GM23248 (cell line): ENCODE measurements at regions not wholly inside any gene's neighbourhood (a gene's known extent, or its start where the extent isn't known, plus 50 kb on each side); places are given as distances from the start of the nearest gene placed in this dataset.
"Not testable (repeated sequence)": the region's sequence is repeated elsewhere in the genome, so short reads cannot be mapped to it uniquely, and the experiment has no call there.

Source experiments
- DNase-seq: peaks from one replicate; pipeline ENCODE4 v3.0.0-alpha.2; 2015
- H2AFZ ChIP-seq: fragments of 200-600 bp; sonication (generic); 2 replicates; pipeline ENCODE4 v1.6.1; 2016; ENCODE audit warnings: antibody characterized with exemption
- H3F3A ChIP-seq: fragments of 200-600 bp; sonication (generic); 2 replicates; pipeline ENCODE4 v1.6.1; 2016; ENCODE audit warnings: mild to moderate bottlenecking, antibody characterized with exemption, mixed run types; ENCODE audit not compliant: insufficient read depth
- H3K27ac ChIP-seq: fragments of 200-600 bp; sonication (generic); 2 replicates; pipeline ENCODE4 v1.5.1; 2016; ENCODE audit warnings: mild to moderate bottlenecking
- H3K27me3 ChIP-seq: fragments of 200-600 bp; sonication (generic); replicated peaks from 2 replicates; pipeline ENCODE4 v1.6.1; 2016; ENCODE audit warnings: mild to moderate bottlenecking; ENCODE audit not compliant: insufficient read depth
- H3K36me3 ChIP-seq: fragments of 200-600 bp; sonication (generic); 2 replicates; pipeline ENCODE4 v1.6.1; 2016; ENCODE audit warnings: low read depth, mild to moderate bottlenecking
- H3K4me1 ChIP-seq: fragments of 200-600 bp; sonication (generic); 2 replicates; pipeline ENCODE4 v1.6.1; 2016; ENCODE audit warnings: mild to moderate bottlenecking; ENCODE audit not compliant: insufficient read depth
- H3K4me2 ChIP-seq: fragments of 200-600 bp; sonication (generic); one replicate; pipeline ENCODE4 v1.6.1; 2016; ENCODE audit warnings: mild to moderate bottlenecking; ENCODE audit not compliant: unreplicated experiment
- H3K4me3 ChIP-seq: fragments of 200-600 bp; sonication (generic); 2 replicates; pipeline ENCODE4 v1.5.1; 2016; ENCODE audit warnings: mild to moderate bottlenecking
- H3K79me2 ChIP-seq: fragments of 200-600 bp; sonication (generic); 2 replicates; pipeline ENCODE4 v1.6.1; 2016; ENCODE audit warnings: mild to moderate bottlenecking; ENCODE audit not compliant: insufficient read depth
- H3K9ac ChIP-seq: fragments of 200-600 bp; sonication (generic); 2 replicates; pipeline ENCODE4 v1.6.1; 2016; ENCODE audit warnings: mild to moderate bottlenecking
- H3K9me2 ChIP-seq: fragments of 200-600 bp; sonication (generic); 2 replicates; pipeline ENCODE4 v1.6.1; 2016; ENCODE audit warnings: mixed run types, mild to moderate bottlenecking, moderate library complexity; ENCODE audit not compliant: insufficient read depth
- H3K9me3 ChIP-seq: fragments of 200-600 bp; sonication (generic); one replicate; pipeline ENCODE4 v1.6.1; 2017; ENCODE audit warnings: low read depth
- H4K20me1 ChIP-seq: fragments of 200-600 bp; sonication (generic); 2 replicates; pipeline ENCODE4 v1.6.0; 2016; ENCODE audit not compliant: insufficient read depth
- EZH2 ChIP-seq: fragments of 200-600 bp; sonication (generic); IDR thresholded peaks from 2 replicates; pipeline ENCODE4 v1.6.1; 2018; ENCODE audit warnings: antibody characterized with exemption, mild to moderate bottlenecking; ENCODE audit not compliant: insufficient read depth, poor library complexity, severe bottlenecking
- EZH2phosphoT487 ChIP-seq: fragments of 200-600 bp; sonication (generic); IDR thresholded peaks from 2 replicates; pipeline ENCODE4 v1.6.1; 2018; ENCODE audit warnings: antibody characterized with exemption, moderate library complexity, mild to moderate bottlenecking, low read depth; ENCODE audit not compliant: insufficient read depth
- WGBS, 2 experiments: methylation state at CpG; one replicate each; pipeline ENCODE4 v1.1.6; 2015 to 2017; ENCODE audit warnings: low lambda C conversion rate in 2 of 2, low coverage in 1 of 2; ENCODE audit errors: missing lambda C conversion rate in 2 of 2; 5-methylcytosine and 5-hydroxymethylcytosine counted together
- in situ Hi-C: fragments of 300-500 bp; cut with MboI; formaldehyde crosslinking; loops from 2 replicates; pipeline ENCODE4 v1.15.0; 2020

DNA sequence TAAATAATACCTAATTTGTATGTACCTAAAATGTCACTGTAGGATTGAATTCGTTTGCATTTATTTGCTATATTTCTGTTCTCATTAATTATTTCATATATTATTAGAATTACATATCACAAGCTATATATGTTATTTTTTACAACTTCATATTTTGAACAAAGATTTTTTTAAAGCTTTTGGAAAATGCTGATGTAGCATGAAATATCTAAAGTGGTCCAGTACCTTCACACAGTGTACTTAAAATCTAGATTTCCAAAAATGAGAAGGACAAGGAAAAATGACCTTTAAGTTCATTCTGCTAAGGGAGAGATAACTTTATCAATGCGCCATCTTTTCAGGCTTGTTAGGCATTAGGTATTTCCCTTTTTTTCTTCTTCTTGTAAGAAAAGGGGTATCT lies 71.8 kb downstream of the LARP7 start:
- WGBS, 2 experiments = 62 to 67% methylated on average over 2 of the region's 2 CpGs
- Histone ChIP-seq H4K20me1 (no peaks in the 10 kb centered on the region), H3K4me3 (no peak overlapping the region), H3K27ac (no peak overlapping the region), H3K4me1 (no peaks in the 10 kb centered on the region; the same call in 1 of the 2 replicates), H3K9ac (no peak overlapping the region), H2AFZ (no peak overlapping the region), H3F3A (no peaks in the 10 kb centered on the region), H3K4me2 (no peak overlapping the region), H3K9me2 (no peaks in the 10 kb centered on the region), H3K9me3 (no peaks in the 10 kb centered on the region), H3K79me2 (no peaks in the 10 kb centered on the region), H3K27me3 (peaks cover 54% of the 10 kb centered on the region), H3K36me3 (no peaks in the 10 kb centered on the region)
- no peak for TF ChIP-seq EZH2phosphoT487
- no peak for TF ChIP-seq EZH2
- in situ Hi-C loops = no loop called here
- no peak for DNase-seq

DNA sequence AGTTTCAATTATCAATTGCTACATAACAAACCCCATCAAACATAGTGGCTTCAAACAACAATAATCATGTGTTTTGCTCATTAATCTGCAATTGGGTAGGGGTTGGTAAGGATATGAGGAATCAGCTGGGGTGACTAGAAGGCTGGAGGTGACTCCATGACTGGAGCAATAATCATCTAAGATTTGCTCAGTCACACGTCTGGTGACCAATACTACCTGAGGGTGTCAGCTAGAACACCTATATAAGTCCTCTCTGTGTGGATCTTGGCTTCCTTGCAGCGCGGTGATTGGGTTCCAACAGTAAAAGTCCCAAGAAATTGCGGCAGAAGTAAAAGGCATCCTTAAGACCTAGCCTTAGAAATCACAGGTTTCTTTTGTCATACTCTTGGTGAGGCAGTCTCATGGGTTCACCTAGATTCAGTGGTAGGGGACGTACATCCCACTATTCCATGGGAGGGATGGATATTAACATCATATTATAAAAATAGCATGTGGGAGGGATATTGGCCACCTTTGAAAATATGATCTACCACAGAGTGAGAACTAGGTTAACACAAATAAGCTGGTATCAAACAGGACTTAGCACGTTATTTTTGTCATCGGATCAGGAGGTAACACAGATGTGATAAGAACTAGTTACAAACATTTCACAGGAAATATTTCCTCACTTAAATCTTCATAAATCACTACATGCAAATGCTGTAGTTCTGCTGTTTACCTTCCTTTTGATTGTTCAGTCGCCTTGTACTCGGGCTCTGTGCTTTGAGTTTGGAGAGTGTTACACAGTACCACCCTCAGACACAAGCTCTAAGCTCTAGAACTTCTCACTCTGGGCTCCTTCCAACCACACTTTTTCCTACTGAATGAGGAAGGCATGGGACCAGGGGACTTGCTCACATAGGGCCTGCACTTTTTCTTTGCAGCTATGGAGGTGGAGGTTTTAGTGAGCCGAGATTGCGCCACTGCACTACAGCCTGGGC lies 78.3 kb downstream of the LARP7 start:
- no peak overlapping the region for H3K27ac ChIP-seq
- H4K20me1 ChIP-seq = no peaks in the 10 kb centered on the region
- no peaks in the 10 kb centered on the region for H3K9me2 ChIP-seq
- 76 to 78% methylated on average over 11 of the region's 11 CpGs for WGBS, 2 experiments
- H3K27me3 ChIP-seq = peaks cover 2% of the 10 kb centered on the region; the same call in 1 of the 2 replicates
- no peak overlapping the region for H3K4me2 ChIP-seq
- H2AFZ ChIP-seq = no peak overlapping the region
- H3K9ac ChIP-seq = no peak overlapping the region
- no peaks in the 10 kb centered on the region for H3K36me3 ChIP-seq
- no peaks in the 10 kb centered on the region for H3K9me3 ChIP-seq
- H3F3A ChIP-seq = no peaks in the 10 kb centered on the region
- no peak for TF ChIP-seq EZH2phosphoT487
- TF ChIP-seq EZH2 = no peak
- no peak for DNase-seq
- in situ Hi-C loops = no loop called here
- no peaks in the 10 kb centered on the region for H3K79me2 ChIP-seq
- H3K4me3 ChIP-seq = no peak overlapping the region
- no peaks in the 10 kb centered on the region for H3K4me1 ChIP-seq

DNA sequence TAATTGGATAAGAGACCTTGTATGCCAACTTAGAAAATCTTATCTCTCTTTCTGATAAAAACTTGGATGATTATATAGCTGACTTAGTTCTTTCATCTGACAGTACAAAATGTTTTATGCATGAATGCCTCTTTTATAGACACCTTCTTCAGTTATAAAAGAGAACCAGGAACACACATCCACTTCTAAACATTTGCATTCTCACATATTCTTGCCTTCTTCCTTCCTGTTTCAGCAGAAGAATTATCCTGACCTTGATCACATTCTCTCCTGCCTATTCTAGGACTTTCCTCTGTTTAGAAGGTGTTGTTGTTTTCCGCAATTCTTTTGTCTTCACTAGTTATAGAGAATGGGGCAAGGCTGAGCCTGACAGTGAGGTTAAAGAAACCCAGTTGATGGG lies 80.9 kb downstream of the LARP7 start:
- no peaks in the 10 kb centered on the region; the same call in 1 of the 2 replicates for H3K27me3 ChIP-seq
- H3K36me3 ChIP-seq = no peaks in the 10 kb centered on the region
- DNase-seq = no peak
- no peak overlapping the region for H3K27ac ChIP-seq
- TF ChIP-seq EZH2 (no peak), EZH2phosphoT487 (no peak)
- WGBS, 2 experiments = 100% methylated on average over 1 of the region's 1 CpG
- no peak overlapping the region for H3K9ac ChIP-seq
- H3K4me3 ChIP-seq = no peak overlapping the region
- H3K9me2 ChIP-seq = no peaks in the 10 kb centered on the region
- no peaks in the 10 kb centered on the region for H3K4me1 ChIP-seq
- no peaks in the 10 kb centered on the region for H3K9me3 ChIP-seq
- H3F3A ChIP-seq = no peaks in the 10 kb centered on the region
- H3K4me2 ChIP-seq = no peak overlapping the region
- in situ Hi-C loops = no loop called here
- H4K20me1 ChIP-seq = no peaks in the 10 kb centered on the region
- no peak overlapping the region for H2AFZ ChIP-seq
- H3K79me2 ChIP-seq = no peaks in the 10 kb centered on the region

DNA sequence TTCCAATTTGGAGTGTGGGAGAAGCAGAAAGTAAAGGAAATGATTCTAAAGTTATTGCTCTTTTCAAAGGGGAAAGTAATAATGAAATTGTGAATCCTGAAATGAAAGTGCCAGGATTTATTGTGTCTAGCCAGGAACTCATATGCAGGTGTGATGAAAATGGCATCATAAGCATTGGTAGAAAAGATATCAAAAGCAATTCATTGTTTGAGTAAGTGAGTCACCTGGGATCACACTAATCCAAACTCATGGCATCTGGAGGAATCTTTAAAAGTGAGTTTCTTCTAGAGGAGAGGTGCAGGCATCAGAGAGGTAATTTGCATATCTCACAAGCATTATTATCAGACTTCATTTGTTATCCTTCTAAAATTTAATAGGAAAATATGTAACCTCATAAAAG lies 84.7 kb downstream of the LARP7 start:
- Histone ChIP-seq H3K4me3 (no peak overlapping the region), H3K4me1 (no peaks in the 10 kb centered on the region), H3K9me3 (no peaks in the 10 kb centered on the region), H3K4me2 (no peak overlapping the region), H2AFZ (no peak overlapping the region), H3F3A (no peaks in the 10 kb centered on the region), H3K36me3 (no peaks in the 10 kb centered on the region), H4K20me1 (no peaks in the 10 kb centered on the region), H3K27ac (no peak overlapping the region), H3K9me2 (no peaks in the 10 kb centered on the region), H3K27me3 (no peaks in the 10 kb centered on the region; the same call in 1 of the 2 replicates), H3K79me2 (no peaks in the 10 kb centered on the region), H3K9ac (no peak overlapping the region)
- TF ChIP-seq EZH2phosphoT487 (no peak), EZH2 (no peak)
- DNase-seq = no peak
- in situ Hi-C loops = no loop called here

DNA sequence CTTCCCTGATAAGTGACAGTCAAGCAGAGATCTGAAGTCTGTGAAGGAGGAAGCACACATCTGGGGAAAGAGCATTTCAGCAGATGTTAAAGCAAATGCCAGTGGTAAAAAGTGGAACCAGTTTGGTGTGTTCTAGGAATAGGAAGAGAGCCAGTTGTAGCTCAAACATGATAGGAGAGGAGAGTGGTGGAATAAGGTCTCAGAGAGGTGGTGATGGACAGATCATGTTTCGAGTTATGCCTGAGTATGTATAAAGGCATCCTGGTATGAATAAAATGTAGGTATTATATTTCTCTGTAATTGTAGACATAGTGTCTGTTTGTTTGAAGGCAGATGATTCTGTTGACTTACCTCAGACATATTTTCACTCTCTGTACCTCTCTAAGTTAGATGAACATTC lies 89.1 kb downstream of the LARP7 start:
- no peak for DNase-seq
- Histone ChIP-seq H3K4me2 (no peak overlapping the region), H3K9me2 (no peaks in the 10 kb centered on the region), H3K9ac (no peak overlapping the region), H3F3A (no peaks in the 10 kb centered on the region), H3K4me3 (no peak overlapping the region), H3K79me2 (no peaks in the 10 kb centered on the region), H3K27me3 (no peaks in the 10 kb centered on the region; the same call in 1 of the 2 replicates), H3K4me1 (no peaks in the 10 kb centered on the region), H4K20me1 (no peaks in the 10 kb centered on the region), H3K27ac (no peak overlapping the region), H2AFZ (no peak overlapping the region), H3K9me3 (no peaks in the 10 kb centered on the region), H3K36me3 (no peaks in the 10 kb centered on the region)
- in situ Hi-C loops = no loop called here
- WGBS, 2 experiments = 84 to 86% methylated on average over 1 of the region's 1 CpG
- TF ChIP-seq EZH2 (no peak), EZH2phosphoT487 (no peak)

DNA sequence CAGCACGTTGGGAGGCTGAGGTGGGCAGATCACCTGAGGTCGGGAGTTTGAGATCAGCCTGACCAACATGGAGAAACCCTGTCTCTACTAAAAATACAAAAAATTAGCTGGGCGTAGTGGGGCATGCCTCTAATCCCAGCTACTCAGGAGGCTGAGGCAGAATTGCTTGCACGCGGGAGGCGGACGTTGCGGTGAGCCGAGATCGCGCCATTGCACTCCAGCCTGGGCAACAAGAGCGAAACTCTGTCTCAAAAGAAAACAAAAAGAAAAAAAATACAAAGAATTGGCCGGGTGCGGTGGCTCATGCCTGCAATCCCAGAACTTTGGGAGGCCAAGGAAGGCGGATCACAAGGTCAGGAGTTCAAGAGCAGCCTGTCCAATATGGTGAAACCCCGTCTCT lies 90.8 kb downstream of the LARP7 start:
- H2AFZ ChIP-seq, H3K9me2 ChIP-seq, H3K36me3 ChIP-seq, H3K4me2 ChIP-seq, H3K9me3 ChIP-seq, H3K4me1 ChIP-seq, DNase-seq, H4K20me1 ChIP-seq, H3F3A ChIP-seq, H3K27me3 ChIP-seq, in situ Hi-C loops, H3K4me3 ChIP-seq, H3K9ac ChIP-seq, H3K79me2 ChIP-seq, H3K27ac ChIP-seq: not testable (repeated sequence)
- 84 to 88% methylated on average over 16 of the region's 16 CpGs for WGBS, 2 experiments
